ENCODE measurements at regions not wholly inside any gene's neighbourhood (a gene's known extent, or its start where the extent isn't known, plus 50 kb on each side); places are given as distances from the start of the nearest gene placed in this dataset.
A peak's percentile ranks its signal among the peaks of the same experiment; 100 is the strongest.
"Not testable (repeated sequence)": the region's sequence is repeated elsewhere in the genome, so short reads cannot be mapped to it uniquely, and the experiment has no call there.

DNA sequence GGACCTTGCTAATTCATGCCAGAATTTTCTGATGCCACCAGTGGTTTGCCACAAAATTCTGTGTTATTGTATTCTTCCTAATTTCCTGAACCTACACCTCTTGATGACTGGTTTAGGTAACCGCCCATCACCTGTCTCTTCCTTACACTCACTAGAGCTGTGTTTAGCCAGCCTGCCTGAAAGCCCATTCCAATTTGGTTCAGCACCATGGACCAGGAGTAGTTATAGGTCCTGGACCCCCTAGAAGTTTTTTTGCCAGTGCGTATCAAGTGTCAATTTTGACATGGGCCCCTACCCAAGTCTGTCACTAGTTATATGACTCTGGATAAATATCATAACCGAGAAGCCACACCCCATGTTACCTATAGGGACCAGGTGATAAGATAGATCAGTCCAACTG, 94.0 kb upstream of the NAP1L1 start:
- no peak for DNase-seq (ENCODE audit: low read depth)

DNA sequence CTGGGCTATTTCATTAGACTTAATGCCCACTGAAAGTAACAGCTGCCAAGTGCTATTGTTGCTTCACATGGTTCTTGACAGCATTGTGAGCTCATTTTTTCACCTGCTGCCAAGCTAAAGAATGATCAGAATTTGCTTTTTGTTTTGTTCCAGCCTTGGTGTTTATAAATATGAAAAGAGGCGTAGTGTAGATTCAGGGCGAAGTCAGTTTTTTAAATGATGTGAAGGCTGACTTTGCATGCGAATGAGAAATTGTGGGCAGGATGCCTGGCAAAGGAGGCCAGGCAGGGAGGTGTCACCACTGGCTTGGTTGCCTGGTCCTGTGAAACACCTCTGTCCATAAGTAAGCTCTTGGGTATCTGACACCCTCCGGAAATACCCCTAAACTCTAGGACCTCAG, 93.3 kb upstream of the NAP1L1 start:
- no peak for DNase-seq (ENCODE audit: low read depth)

DNA sequence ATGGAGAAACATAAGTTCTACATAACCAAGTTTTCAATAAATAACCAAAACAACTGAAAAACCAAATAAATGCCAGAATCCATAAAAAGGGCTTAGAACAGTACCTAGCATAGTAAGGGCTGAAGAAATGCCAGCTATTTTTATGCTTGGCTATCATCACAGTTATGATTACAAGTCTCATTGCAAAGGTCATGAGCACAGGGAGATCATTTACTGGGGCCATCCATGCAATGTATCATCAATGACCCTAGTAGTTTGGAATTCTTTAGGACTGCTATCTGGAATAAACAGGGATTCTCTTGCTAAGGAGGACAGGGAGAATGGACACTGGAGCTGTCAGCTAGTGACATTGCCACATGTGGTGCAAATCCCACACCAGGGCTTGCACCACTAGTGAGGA, 92.5 kb upstream of the NAP1L1 start:
- peak; percentile 11 for DNase-seq (ENCODE audit: low read depth)

DNA sequence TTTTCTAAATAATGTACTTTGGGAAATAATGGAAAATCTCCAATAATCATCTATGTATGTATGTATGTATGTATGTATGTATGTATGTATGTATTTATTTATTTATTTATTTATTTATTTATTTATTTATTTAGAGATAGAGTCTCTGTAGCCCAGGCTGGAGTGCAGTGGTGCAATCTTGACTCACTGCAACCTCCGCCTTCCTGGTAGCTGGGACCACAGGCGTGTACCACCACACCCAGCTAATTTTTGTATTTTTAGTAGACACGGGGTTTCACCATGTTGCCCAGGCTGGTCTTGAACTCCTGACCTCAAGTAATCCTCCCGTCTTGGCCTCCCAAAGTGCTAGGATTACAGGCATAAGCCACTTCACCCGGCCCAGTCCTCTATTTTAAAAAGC, 91.5 kb upstream of the NAP1L1 start:
- DNase-seq (ENCODE audit: low read depth): not testable (repeated sequence)

DNA sequence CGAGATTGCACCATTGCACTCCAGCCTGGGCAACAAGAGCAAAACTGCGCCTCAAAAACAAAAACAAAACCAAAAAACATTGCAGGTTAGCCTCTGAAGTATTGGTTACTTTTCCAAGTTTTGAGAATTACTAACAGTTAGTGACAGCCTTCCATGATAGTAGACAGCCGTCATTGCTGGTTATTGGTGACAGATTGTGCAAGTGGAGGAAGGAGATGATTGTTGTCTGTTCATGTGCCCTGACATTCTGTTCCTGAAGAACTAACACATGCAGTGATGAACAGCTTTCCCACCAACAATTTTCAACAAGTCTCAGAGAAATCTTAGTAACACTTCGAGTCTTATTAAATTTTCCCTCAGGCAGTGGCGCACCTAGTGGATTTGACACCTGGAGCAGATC, 89.3 kb upstream of the NAP1L1 start:
- no peak for DNase-seq (ENCODE audit: low read depth)

DNA sequence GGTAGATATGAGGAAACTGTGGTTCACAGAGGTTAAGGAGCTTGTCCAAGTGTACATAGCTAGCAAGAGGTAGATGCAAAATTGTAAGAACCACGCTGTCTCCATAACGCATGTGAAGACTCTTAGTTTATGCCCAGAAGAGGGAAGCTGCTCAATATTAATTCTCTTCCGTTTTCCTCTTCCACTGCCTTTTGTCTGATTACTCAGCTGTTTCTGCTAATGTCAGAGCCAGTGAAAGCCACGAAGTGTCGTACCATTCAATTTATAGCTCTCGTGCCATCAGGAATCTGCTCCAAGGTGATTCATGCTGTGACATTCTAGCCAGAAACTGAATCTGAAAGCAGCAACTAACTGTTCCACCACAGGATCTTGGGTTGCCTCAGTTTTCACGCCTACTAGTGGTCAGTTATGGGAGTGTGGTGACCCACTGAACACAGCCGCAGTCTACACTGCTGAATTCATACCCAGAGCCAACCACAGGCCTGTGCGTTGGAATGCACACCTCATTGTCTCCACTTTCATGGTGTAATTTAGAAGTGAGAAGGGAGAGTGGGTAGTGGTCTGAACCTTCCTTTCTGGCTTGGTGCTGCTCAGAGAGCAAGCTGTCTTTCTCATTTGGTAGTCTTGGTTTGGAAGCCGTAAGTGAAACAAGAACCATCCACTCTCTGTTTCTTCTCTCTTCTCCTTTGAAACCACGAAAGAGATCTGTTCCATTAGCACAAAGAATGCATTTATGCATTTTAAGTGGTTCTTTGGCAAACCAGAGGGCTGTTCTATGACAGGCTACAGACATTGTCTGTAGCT, 74.2 kb upstream of the NAP1L1 start:
- DNase-seq (ENCODE audit: low read depth): peak; percentile 77

DNA sequence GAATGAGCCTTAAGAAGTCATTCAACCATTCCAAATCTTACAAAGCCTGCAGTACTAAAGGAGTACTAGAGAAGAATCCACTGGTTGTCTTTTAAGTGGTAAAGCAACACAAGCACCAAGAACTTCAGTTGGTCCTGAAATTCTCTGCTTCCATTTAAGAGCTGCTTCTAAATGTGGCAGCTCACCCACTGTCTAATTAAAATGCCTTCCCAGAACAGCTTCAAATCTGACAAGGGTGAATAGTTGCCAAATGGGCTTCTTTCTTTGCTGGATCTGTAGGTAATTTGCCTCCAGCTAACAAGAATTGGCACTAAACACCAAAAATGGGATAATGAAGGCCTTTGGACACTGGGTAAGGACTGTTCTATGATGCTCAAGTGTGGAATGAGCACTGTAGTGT, 72.2 kb upstream of the NAP1L1 start:
- DNase-seq (ENCODE audit: low read depth): no peak

DNA sequence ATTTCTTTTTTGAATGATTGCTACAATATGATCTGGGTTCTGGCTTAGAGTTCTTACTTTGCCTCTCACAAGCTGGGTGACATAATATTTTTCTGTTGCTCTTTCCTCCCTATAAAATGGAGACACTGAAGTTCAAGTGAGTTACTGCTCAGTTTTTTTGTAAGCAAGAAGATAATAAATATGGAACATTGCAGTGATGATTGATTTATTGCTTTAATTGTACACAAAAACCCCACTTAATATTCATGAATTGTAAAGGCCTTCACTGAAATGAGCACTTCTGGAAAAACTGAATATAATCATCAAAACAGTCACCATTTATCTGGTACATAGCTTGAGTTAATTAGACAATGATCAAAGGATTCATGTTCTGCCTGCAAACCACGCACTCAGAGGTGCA, 71.8 kb upstream of the NAP1L1 start:
- no peak for DNase-seq (ENCODE audit: low read depth)

DNA sequence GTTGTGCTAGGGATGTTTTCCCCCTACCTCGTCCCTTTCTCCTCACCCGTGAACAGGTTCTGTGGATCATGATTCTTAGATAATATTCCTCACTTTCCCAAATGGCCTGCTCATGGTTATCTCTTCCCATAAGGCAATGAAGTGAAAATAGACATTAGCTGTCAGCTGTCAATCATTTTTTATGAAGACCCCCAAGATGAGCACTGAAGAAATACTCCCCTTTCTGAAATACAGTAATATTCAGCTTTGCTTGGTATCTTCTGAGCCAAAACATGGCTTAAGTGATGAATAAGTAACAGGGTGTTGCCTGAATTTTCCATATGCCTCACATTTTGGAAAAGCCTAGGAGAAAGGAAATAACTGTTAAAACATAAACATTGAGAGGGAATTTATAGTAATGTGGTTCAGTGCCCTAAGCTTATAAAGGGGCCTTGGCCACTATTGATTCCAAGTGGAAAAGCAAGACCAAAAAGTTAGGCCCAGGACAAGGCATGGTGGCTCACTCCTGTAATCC, 70.7 kb upstream of the NAP1L1 start:
- no peak for DNase-seq (ENCODE audit: low read depth)

DNA sequence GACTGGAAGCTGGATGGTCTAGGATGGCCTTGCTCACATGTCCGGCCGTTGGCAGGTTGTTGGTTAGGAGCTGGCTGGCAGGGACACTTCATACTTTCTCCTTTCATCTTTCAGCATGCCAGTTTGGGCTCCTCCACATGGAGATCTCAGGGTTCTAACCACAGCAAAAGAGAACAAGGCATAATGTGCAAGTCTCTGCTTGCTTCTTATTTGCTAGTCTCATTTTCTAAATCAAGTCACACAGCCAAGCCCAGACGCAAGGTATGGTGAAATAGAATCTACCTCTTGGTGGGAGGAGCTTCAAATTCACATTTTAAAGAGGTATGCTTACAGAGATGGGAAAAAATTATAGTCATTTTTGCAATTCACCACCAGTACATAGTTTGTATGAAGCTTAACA, 69.1 kb upstream of the NAP1L1 start:
- no peak for DNase-seq (ENCODE audit: low read depth)

DNA sequence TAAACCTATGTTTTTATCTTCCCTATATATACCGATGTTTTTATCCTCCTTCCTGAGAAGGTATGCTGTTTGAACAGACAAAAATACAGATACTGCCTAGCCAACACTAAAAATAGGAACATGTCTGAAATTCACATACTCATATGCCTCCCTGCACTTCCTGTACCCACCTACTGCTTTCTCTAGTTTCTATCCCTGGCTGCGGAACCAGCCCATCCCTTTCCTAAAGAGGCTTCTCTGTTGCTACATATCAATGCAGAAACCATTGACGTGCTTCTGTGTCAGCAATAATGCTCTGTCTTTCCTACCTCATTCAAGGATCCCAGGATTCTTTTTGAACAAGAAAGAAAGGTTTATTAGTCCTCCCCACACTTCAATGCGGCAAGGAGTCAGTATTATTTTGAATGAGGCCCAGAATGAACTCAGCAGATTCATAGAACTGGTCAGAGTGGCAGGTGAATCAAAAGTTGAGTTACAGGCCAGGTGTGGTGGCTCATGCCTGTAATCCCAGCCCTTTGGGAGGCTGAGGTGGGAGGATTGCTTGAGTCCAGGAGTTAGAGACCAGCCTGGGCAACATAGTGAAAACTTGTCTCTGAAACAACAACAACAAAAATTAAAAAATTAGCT, 67.8 kb upstream of the NAP1L1 start:
- DNase-seq (ENCODE audit: low read depth): no peak

DNA sequence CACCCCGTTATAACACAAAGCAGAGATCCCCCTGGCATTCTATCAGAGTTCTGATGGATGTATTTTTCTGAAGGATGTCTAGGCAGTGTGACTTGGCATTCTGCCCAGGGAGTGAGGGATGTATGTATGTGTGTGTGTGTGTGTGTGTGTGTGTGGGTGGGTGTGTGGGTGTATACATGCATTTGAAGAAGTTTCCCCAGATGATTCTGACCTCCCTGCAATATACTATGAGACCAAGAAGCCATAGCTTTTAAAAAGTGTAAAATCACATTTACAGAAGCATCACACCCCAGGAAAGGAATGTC, 59.7 kb upstream of the NAP1L1 start:
- DNase-seq (ENCODE audit: low read depth): no peak

DNA sequence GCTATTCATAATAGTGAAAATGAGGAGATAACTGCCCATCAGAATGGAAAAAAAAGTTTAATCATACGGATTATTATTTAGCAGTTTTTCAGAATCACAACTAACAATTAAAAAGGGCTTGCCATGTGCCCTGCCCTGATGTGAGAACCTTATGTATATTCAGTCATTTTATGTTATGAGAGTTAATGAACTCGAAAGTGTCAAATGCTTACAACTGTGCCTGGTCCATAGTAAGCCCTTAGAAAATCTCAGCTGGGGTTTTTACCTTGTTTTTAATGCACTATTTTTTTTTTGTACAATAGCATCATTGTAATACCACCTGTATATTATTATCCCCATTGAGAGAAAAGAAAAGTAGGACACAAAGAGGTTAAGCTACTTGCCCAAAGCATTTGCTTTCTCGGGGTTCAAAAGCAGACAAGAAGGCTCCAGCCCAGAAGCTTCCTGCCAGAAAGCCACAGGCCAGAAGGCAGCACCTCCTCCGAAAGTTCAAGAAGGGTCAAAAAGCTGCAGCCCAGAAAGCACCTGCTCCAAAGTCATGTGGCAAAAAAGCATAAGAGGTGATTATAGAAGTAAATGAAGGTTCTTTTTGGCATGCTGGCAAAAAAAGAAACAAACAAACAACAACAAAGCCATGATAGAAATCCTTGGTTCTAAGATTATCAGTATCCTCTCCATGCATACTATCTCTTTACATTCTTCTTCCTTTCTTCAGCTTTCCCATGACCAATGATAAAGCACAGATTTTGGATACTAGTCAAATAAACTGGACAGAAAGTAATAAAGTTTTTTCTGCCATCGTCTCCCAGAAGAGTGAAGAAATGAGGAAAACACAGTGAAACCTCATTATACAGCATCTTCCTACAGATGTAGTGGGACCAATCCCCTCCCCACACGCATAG, 59.1 kb upstream of the NAP1L1 start:
- DNase-seq (ENCODE audit: low read depth): no peak

DNA sequence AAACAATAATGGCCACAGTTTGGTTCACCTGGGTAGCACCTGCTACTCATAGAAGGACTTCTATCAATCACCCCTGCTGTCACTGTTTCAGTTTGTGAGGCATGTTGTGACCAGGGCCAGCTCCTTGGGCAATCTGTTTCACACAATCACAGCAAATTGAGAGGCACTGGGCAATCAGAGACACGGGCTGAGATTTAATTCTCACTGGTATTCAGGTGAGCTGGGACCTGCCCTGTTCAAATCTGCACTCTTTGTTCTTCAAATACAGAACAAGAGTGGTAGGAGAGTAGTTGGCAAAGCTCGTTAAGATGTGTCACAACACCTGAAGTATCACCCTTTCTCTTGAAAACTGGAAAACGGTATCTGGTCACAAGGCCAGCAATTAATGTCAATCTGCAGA, 57.8 kb upstream of the NAP1L1 start:
- DNase-seq (ENCODE audit: low read depth): no peak

DNA sequence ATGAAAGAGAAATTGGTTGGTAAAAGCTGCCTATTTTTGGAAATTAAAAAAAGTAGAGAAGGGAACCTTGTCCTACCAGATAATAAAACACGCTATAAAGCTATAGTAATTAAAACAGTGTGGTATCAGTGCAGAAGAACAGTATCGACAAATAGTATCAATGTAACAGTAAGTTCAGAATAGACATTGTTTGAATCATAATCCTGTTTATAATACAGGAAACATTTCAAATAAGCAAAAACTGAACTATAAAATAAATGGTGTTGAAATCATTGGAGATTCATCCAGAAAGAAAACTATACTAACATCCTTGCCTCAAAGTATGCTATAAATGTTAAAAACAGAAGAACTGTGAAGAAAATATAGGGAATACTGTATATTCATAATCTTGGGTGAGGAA, 54.2 kb upstream of the NAP1L1 start:
- no peak for DNase-seq (ENCODE audit: low read depth)

DNA sequence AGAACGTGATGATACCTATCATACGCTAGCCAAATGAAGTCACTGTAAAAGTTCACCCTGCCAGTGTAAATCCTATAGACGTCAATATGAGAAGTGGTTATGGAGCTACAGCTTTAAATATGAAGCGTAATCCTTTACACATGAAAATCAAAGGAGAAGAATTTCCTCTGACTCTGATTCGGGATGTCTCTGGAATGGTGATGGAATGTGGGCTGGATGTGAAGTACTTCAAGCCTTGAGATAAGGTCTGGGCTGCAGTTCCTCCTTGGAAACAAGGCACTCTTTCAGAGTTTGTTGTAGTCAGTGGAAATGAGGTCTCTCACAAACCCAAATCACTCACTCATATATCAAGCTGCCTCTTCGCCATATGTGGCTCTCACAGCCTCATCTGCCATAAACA, 53.1 kb upstream of the NAP1L1 start:
- DNase-seq (ENCODE audit: low read depth): no peak

DNA sequence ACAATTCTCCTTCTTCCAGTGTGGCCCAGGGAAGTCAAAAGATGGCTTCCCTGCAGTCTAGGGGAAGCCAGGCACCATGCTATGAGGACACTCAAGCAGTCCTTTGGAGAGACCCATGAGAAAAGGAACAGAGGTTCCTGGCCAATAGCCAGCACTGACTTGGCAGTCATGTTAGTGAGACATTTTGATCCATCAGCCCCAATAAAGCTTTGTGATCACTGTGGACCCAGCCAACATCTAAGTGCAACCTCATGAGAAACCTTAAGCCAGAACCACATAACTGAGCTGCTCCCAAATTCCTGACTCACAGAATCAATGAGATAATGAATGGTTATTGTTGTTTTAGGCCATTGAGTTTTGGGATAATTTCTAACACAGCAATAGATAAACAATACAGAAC, 51.0 kb upstream of the NAP1L1 start:
- DNase-seq (ENCODE audit: low read depth): no peak

Data from fibroblast of gingiva (primary cell).